ENCODE measurements at regions not wholly inside any gene's neighbourhood (a gene's known extent, or its start where the extent isn't known, plus 50 kb on each side); places are given as distances from the start of the nearest gene placed in this dataset.

DNA sequence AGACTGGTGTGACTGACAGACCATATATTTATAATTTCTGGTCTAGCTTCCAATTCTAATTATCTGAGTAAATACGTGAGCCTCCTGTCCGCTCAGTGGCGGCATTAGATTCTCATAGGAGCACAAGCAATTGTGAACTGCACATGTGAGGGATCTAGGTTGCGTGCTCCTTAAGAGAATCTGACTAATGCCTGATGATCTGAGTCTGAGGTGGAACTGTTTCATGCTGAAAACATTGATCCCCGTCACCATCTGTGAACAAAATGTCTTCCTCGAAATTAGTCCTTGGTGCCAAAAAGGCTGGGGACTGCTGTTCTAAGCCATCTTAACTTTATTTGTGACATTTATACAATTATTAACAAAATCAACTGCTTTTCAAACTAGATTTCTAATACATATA, 164.7 kb upstream of the MEOX2 start:
- no peak overlapping the region for H3K27ac ChIP-seq (ENCODE audit: low read depth in 2 of 2, low read length in 2 of 2)
- H3K27me3 ChIP-seq (ENCODE audit: control insufficient read depth, insufficient read depth, low read length): no peaks in the 10 kb centered on the region
- FAIRE-seq (no peak), DNase-seq (no peak)
- no peaks in the 10 kb centered on the region for H3K4me1 ChIP-seq (ENCODE audit: control insufficient read depth in 2 of 3, insufficient read depth in 2 of 3, low read depth in 1 of 3, low read length in 3 of 3)
- no peaks in the 10 kb centered on the region for H3K9me3 ChIP-seq (ENCODE audit: control insufficient read depth in 2 of 3, insufficient read depth in 1 of 3, low read length in 3 of 3)
- TF ChIP-seq, protein P1, sequence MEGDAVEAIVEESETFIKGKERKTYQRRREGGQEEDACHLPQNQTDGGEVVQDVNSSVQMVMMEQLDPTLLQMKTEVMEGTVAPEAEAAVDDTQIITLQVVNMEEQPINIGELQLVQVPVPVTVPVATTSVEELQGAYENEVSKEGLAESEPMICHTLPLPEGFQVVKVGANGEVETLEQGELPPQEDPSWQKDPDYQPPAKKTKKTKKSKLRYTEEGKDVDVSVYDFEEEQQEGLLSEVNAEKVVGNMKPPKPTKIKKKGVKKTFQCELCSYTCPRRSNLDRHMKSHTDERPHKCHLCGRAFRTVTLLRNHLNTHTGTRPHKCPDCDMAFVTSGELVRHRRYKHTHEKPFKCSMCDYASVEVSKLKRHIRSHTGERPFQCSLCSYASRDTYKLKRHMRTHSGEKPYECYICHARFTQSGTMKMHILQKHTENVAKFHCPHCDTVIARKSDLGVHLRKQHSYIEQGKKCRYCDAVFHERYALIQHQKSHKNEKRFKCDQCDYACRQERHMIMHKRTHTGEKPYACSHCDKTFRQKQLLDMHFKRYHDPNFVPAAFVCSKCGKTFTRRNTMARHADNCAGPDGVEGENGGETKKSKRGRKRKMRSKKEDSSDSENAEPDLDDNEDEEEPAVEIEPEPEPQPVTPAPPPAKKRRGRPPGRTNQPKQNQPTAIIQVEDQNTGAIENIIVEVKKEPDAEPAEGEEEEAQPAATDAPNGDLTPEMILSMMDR (IDR thresholded peaks at IDR 0.05; ENCODE audit: borderline replicate concordance, extremely low read depth, insufficient read depth): no peak
- intact Hi-C loops (cut with DNase I): no loop called here
- no peaks in the 10 kb centered on the region for H3K36me3 ChIP-seq (ENCODE audit: control insufficient read depth in 2 of 3, insufficient read depth in 3 of 3, low read length in 3 of 3)
- no peak overlapping the region for H3K4me3 ChIP-seq (ENCODE audit: low read length in 3 of 3)
- H3K9ac ChIP-seq (ENCODE audit: low read length in 3 of 3): no peak overlapping the region

DNA sequence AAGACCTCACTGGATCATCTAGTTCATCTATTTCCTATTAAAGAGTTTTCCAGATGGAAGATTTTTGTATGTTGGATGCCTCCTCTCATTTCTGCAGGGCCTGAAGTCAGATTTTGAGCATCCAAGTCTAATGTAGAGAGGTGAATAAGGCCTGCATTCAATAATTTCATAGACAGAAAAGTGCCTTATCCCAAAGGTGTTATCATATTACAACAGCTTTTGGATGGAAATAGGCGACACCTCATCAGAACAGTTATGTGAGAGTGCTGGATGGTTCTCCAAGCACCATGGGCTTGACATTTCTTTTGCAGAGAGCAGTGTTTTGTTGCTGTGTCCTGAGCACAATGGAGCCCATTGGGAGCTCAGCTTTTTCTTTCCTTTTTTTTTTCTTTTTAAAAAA, 162.4 kb upstream of the MEOX2 start:
- H3K36me3 ChIP-seq (ENCODE audit: control insufficient read depth in 2 of 3, insufficient read depth in 3 of 3, low read length in 3 of 3): no peaks in the 10 kb centered on the region
- DNase-seq: no peak
- no peak overlapping the region for H3K9ac ChIP-seq (ENCODE audit: low read length in 3 of 3)
- TF ChIP-seq, protein P1 (IDR thresholded peaks at IDR 0.05; ENCODE audit: borderline replicate concordance, extremely low read depth, insufficient read depth): no peak
- H3K9me3 ChIP-seq (ENCODE audit: control insufficient read depth in 2 of 3, insufficient read depth in 1 of 3, low read length in 3 of 3): no peaks in the 10 kb centered on the region
- H3K4me1 ChIP-seq (ENCODE audit: control insufficient read depth in 2 of 3, insufficient read depth in 2 of 3, low read depth in 1 of 3, low read length in 3 of 3): no peaks in the 10 kb centered on the region
- H3K27ac ChIP-seq (ENCODE audit: low read depth in 2 of 2, low read length in 2 of 2): no peak overlapping the region
- no peak overlapping the region for H3K4me3 ChIP-seq (ENCODE audit: low read length in 3 of 3)
- H3K27me3 ChIP-seq (ENCODE audit: control insufficient read depth, insufficient read depth, low read length): no peaks in the 10 kb centered on the region
- FAIRE-seq: no peak
- intact Hi-C loops (cut with DNase I): no loop called here

DNA sequence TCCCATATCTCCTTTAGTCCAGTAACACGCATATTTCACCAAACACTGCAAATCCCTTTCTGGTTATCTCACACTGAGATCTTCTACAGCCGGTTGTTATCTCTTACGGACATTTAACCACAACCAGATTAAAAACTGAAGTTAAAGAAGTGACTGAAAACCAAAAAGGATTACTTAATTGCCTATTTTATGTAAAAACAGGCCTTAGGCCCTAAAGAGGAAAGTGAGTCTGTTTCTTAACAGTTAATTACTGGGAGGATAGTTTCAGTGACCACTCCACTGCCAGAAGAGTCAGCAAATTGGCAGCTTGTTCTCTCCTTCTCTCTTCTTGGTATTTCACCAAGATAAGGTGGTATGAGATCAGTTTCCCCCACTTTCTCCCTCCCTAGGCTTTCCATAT, 161.9 kb upstream of the MEOX2 start:
- no peak for FAIRE-seq
- Histone ChIP-seq H3K36me3 (ENCODE audit: control insufficient read depth in 2 of 3, insufficient read depth in 3 of 3, low read length in 3 of 3) (no peaks in the 10 kb centered on the region), H3K27me3 (ENCODE audit: control insufficient read depth, insufficient read depth, low read length) (no peaks in the 10 kb centered on the region), H3K4me3 (ENCODE audit: low read length in 3 of 3) (no peak overlapping the region), H3K4me1 (ENCODE audit: control insufficient read depth in 2 of 3, insufficient read depth in 2 of 3, low read depth in 1 of 3, low read length in 3 of 3) (no peaks in the 10 kb centered on the region), H3K27ac (ENCODE audit: low read depth in 2 of 2, low read length in 2 of 2) (no peak overlapping the region), H3K9me3 (ENCODE audit: control insufficient read depth in 2 of 3, insufficient read depth in 1 of 3, low read length in 3 of 3) (no peaks in the 10 kb centered on the region), H3K9ac (ENCODE audit: low read length in 3 of 3) (no peak overlapping the region)
- DNase-seq: no peak
- intact Hi-C loops (cut with DNase I): no loop called here
- TF ChIP-seq, protein P1 (IDR thresholded peaks at IDR 0.05; ENCODE audit: borderline replicate concordance, extremely low read depth, insufficient read depth): no peak

DNA sequence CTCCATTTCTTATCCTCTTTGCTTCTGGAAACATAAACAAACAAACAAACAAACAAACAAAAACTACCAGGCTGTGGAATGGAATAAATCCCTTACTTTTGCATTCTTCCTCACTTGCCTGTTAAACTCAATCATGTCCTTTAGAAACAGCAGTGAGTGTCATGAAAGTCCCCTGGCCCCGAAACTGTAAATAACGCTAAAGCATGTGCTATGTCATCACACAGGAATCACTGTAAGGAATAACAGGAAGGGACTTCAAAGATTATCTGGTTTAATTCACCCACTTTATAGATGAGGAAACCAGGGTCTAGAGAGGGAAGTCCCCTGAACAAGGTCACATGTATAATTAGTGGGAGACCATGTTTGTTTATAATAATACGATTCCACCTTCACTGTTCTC, 159.4 kb upstream of the MEOX2 start:
- H3K36me3 ChIP-seq (ENCODE audit: control insufficient read depth in 2 of 3, insufficient read depth in 3 of 3, low read length in 3 of 3): no peaks in the 10 kb centered on the region
- no peak overlapping the region for H3K9ac ChIP-seq (ENCODE audit: low read length in 3 of 3)
- no peak overlapping the region for H3K27ac ChIP-seq (ENCODE audit: low read depth in 2 of 2, low read length in 2 of 2)
- H3K27me3 ChIP-seq (ENCODE audit: control insufficient read depth, insufficient read depth, low read length): no peaks in the 10 kb centered on the region
- TF ChIP-seq, protein P1 (IDR thresholded peaks at IDR 0.05; ENCODE audit: borderline replicate concordance, extremely low read depth, insufficient read depth): no peak
- H3K4me1 ChIP-seq (ENCODE audit: control insufficient read depth in 2 of 3, insufficient read depth in 2 of 3, low read depth in 1 of 3, low read length in 3 of 3): no peaks in the 10 kb centered on the region
- intact Hi-C loops (cut with DNase I): no loop called here
- no peak for FAIRE-seq
- no peak for DNase-seq
- H3K4me3 ChIP-seq (ENCODE audit: low read length in 3 of 3): no peak overlapping the region
- H3K9me3 ChIP-seq (ENCODE audit: control insufficient read depth in 2 of 3, insufficient read depth in 1 of 3, low read length in 3 of 3): no peaks in the 10 kb centered on the region

Measured in kidney (tissue), 13 donors.